HEK293 (cell line): ENCODE measurements at regions not wholly inside any gene's neighbourhood (a gene's known extent, or its start where the extent isn't known, plus 50 kb on each side); places are given as distances from the start of the nearest gene placed in this dataset.

Experiments
- CTCF ChIA-PET: fragments of 350-600 bp; formaldehyde crosslinking; extraction: SDS; loops from one replicate; lab custom pipeline; 2021; ENCODE audit warnings: antibody characterized with exemption; lab: Yijun Ruan, JAX
- POLR2A ChIA-PET: fragments of 300-600 bp; formaldehyde crosslinking; extraction: SDS; loops from one replicate; lab custom pipeline; 2020; ENCODE audit warnings: antibody characterized with exemption, inconsistent platforms; lab: Yijun Ruan, JAX
- H3K27ac ChIP-seq: fragments of 200-500 bp; sonication (Bioruptor generic); 2 replicates; pipeline ENCODE4 v1.5.1; 2014; ENCODE audit warnings: low read depth, low read length, control low read depth, inconsistent platforms; ENCODE audit errors: extremely low read depth
- H3K36me3 ChIP-seq, 2 experiments: fragments of 200-500 bp in 1 of 2; sonication (Bioruptor generic) in 1 of 2; 1 replicate in 1 of 2; 2 replicates in 1 of 2; pipeline ENCODE4 v1.5.1; 2014 to 2017; ENCODE audit warnings: inconsistent platforms in 2 of 2, low read length in 2 of 2; ENCODE audit not compliant: control insufficient read depth in 2 of 2, insufficient read depth in 1 of 2
- H3K4me1 ChIP-seq: fragments of 200-500 bp; sonication (Bioruptor generic); 2 replicates; pipeline ENCODE4 v1.5.1; 2014; ENCODE audit warnings: mild to moderate bottlenecking, low read length, inconsistent platforms; ENCODE audit not compliant: control insufficient read depth, insufficient read depth
- H3K4me3 ChIP-seq: 2 replicates; pipeline ENCODE4 v1.5.1; 2011; ENCODE audit warnings: low read depth, mild to moderate bottlenecking, control low read depth, low read length, moderate library complexity
- H3K9me3 ChIP-seq: fragments of 200-500 bp; sonication (Bioruptor generic); 2 replicates; pipeline ENCODE4 v1.5.1; 2014; ENCODE audit warnings: low read depth, low read length, inconsistent platforms; ENCODE audit not compliant: control insufficient read depth, insufficient read depth
- KLF1 ChIP-seq: fragments of 450-650 bp; formaldehyde crosslinking; IDR thresholded peaks from 2 replicates; pipeline ENCODE4 v1.5.1; 2016; ENCODE audit warnings: missing biosample characterization, missing genetic modification characterization
- KLF16 ChIP-seq: fragments of 450-650 bp; formaldehyde crosslinking; IDR thresholded peaks from 2 replicates; pipeline ENCODE4 v1.5.1; 2017; ENCODE audit warnings: missing biosample characterization, missing genetic modification characterization
- REPIN1 ChIP-seq: fragments of 450-650 bp; formaldehyde crosslinking; IDR thresholded peaks from 2 replicates; pipeline ENCODE4 v1.5.1; 2017; ENCODE audit warnings: missing biosample characterization, missing genetic modification characterization, low read depth
- ZFP3 ChIP-seq: fragments of 450-650 bp; formaldehyde crosslinking; IDR thresholded peaks from 2 replicates; pipeline ENCODE4 v1.5.1; 2016; ENCODE audit warnings: low read depth, missing biosample characterization, missing genetic modification characterization
- ZNF404 ChIP-seq: fragments of 450-650 bp; formaldehyde crosslinking; IDR thresholded peaks from 2 replicates; pipeline ENCODE4 v1.5.1; 2017; ENCODE audit warnings: missing biosample characterization, missing genetic modification characterization
- ZNF473 ChIP-seq: fragments of 450-650 bp; formaldehyde crosslinking; IDR thresholded peaks from 2 replicates; pipeline ENCODE4 v1.5.1; 2017; ENCODE audit warnings: missing biosample characterization, missing genetic modification characterization
- ZNF624 ChIP-seq: fragments of 450-650 bp; formaldehyde crosslinking; IDR thresholded peaks from 2 replicates; pipeline ENCODE4 v1.5.1; 2017; ENCODE audit warnings: missing biosample characterization, missing genetic modification characterization
- ZNF658 ChIP-seq: fragments of 450-650 bp; formaldehyde crosslinking; IDR thresholded peaks from 2 replicates; pipeline ENCODE4; 2016; ENCODE audit warnings: missing biosample characterization, missing genetic modification characterization
- ZNF785 ChIP-seq: fragments of 450-650 bp; formaldehyde crosslinking; IDR thresholded peaks from 2 replicates; pipeline ENCODE4 v1.5.1; 2016; ENCODE audit warnings: missing biosample characterization, missing genetic modification characterization
- ZNF837 ChIP-seq: fragments of 450-650 bp; formaldehyde crosslinking; IDR thresholded peaks from 2 replicates; pipeline ENCODE4 v1.5.1; 2016; ENCODE audit warnings: missing biosample characterization, missing genetic modification characterization
- ZSCAN23 ChIP-seq: fragments of 450-650 bp; formaldehyde crosslinking; IDR thresholded peaks from 2 replicates; pipeline ENCODE4 v1.5.1; 2016; ENCODE audit warnings: missing biosample characterization, missing genetic modification characterization
- TF ChIP-seq, protein P1 (sequence below): fragments of 450-650 bp; formaldehyde crosslinking; IDR thresholded peaks from 2 replicates; pipeline ENCODE4 v1.5.1; 2017; ENCODE audit warnings: missing biosample characterization, mild to moderate bottlenecking, missing genetic modification characterization, moderate library complexity
- TF ChIP-seq, protein P2 (sequence below): fragments of 450-650 bp; formaldehyde crosslinking; IDR thresholded peaks from 2 replicates; pipeline ENCODE4 v1.5.1; 2016; ENCODE audit warnings: missing biosample characterization, missing genetic modification characterization
- TF ChIP-seq, protein P3 (sequence below): fragments of 450-650 bp; formaldehyde crosslinking; IDR thresholded peaks from 2 replicates; pipeline ENCODE4 v1.5.1; 2016; ENCODE audit warnings: missing biosample characterization, missing genetic modification characterization
- TF ChIP-seq, protein P4 (sequence below): fragments of 450-650 bp; formaldehyde crosslinking; IDR thresholded peaks from 2 replicates; pipeline ENCODE4 v1.5.1; 2016; ENCODE audit warnings: missing biosample characterization, missing genetic modification characterization
- TF ChIP-seq, protein P5 (sequence below): fragments of 450-650 bp; formaldehyde crosslinking; IDR thresholded peaks from 2 replicates; pipeline ENCODE4 v1.5.1; 2016; ENCODE audit warnings: missing biosample characterization, missing genetic modification characterization
- TF ChIP-seq, protein P6 (sequence below): fragments of 450-650 bp; formaldehyde crosslinking; IDR thresholded peaks from 2 replicates; pipeline ENCODE4 v1.5.1; 2016; ENCODE audit warnings: missing biosample characterization, missing genetic modification characterization
- TF ChIP-seq, protein P7 (sequence below): fragments of 450-650 bp; formaldehyde crosslinking; IDR thresholded peaks from 2 replicates; pipeline ENCODE4 v1.5.1; 2016; ENCODE audit warnings: missing biosample characterization, missing genetic modification characterization
- TF ChIP-seq, protein P8 (sequence below): fragments of 450-650 bp; formaldehyde crosslinking; IDR thresholded peaks from 2 replicates; pipeline ENCODE4 v1.5.1; 2016; ENCODE audit warnings: missing biosample characterization, missing genetic modification characterization, low read depth

DNA sequence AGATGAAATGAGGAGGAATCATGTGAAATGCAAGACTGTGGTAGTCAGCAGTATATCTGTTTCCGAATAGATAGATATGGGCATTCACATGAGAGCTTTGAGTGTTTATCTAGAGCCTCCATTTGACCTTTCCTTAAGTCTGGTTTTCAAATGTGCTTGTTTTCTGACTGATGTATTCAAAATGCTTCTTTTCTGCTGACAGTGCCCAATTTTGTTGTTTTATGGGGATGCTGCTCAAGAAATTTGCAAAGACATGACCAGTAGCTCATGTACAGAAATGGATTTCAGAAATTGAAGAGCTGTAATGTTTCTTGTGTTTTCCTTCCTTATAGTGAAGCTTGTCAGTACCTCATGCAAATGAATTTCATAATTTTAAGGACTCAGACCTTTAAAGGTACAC is 903.4 kb upstream of the CDH8 start:
- no peak overlapping the region for H3K4me3 ChIP-seq
- TF ChIP-seq ZNF785 (no peak), KLF1 (no peak), ZSCAN23 (tag by site-specific recombination) (no peak), ZNF473 (tag by site-specific recombination) (no peak), ZNF658 (tag by site-specific recombination) (no peak), ZFP3 (no peak), ZNF837 (tag by site-specific recombination) (no peak), KLF16 (no peak), REPIN1 (tag by site-specific recombination) (no peak), ZNF624 (no peak), ZNF404 (tag by site-specific recombination) (no peak)
- TF ChIP-seq, protein P1, sequence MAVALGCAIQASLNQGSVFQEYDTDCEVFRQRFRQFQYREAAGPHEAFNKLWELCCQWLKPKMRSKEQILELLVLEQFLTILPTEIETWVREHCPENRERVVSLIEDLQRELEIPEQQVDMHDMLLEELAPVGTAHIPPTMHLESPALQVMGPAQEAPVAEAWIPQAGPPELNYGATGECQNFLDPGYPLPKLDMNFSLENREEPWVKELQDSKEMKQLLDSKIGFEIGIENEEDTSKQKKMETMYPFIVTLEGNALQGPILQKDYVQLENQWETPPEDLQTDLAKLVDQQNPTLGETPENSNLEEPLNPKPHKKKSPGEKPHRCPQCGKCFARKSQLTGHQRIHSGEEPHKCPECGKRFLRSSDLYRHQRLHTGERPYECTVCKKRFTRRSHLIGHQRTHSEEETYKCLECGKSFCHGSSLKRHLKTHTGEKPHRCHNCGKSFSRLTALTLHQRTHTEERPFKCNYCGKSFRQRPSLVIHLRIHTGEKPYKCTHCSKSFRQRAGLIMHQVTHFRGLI (tag by site-specific recombination), result no peak
- TF ChIP-seq, protein P2, sequence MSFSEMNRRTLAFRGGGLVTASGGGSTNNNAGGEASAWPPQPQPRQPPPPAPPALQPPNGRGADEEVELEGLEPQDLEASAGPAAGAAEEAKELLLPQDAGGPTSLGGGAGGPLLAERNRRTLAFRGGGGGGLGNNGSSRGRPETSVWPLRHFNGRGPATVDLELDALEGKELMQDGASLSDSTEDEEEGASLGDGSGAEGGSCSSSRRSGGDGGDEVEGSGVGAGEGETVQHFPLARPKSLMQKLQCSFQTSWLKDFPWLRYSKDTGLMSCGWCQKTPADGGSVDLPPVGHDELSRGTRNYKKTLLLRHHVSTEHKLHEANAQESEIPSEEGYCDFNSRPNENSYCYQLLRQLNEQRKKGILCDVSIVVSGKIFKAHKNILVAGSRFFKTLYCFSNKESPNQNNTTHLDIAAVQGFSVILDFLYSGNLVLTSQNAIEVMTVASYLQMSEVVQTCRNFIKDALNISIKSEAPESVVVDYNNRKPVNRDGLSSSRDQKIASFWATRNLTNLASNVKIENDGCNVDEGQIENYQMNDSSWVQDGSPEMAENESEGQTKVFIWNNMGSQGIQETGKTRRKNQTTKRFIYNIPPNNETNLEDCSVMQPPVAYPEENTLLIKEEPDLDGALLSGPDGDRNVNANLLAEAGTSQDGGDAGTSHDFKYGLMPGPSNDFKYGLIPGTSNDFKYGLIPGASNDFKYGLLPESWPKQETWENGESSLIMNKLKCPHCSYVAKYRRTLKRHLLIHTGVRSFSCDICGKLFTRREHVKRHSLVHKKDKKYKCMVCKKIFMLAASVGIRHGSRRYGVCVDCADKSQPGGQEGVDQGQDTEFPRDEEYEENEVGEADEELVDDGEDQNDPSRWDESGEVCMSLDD (tag by site-specific recombination), result no peak
- TF ChIP-seq, protein P3, sequence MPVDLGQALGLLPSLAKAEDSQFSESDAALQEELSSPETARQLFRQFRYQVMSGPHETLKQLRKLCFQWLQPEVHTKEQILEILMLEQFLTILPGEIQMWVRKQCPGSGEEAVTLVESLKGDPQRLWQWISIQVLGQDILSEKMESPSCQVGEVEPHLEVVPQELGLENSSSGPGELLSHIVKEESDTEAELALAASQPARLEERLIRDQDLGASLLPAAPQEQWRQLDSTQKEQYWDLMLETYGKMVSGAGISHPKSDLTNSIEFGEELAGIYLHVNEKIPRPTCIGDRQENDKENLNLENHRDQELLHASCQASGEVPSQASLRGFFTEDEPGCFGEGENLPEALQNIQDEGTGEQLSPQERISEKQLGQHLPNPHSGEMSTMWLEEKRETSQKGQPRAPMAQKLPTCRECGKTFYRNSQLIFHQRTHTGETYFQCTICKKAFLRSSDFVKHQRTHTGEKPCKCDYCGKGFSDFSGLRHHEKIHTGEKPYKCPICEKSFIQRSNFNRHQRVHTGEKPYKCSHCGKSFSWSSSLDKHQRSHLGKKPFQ (tag by site-specific recombination), result no peak
- TF ChIP-seq, protein P4, sequence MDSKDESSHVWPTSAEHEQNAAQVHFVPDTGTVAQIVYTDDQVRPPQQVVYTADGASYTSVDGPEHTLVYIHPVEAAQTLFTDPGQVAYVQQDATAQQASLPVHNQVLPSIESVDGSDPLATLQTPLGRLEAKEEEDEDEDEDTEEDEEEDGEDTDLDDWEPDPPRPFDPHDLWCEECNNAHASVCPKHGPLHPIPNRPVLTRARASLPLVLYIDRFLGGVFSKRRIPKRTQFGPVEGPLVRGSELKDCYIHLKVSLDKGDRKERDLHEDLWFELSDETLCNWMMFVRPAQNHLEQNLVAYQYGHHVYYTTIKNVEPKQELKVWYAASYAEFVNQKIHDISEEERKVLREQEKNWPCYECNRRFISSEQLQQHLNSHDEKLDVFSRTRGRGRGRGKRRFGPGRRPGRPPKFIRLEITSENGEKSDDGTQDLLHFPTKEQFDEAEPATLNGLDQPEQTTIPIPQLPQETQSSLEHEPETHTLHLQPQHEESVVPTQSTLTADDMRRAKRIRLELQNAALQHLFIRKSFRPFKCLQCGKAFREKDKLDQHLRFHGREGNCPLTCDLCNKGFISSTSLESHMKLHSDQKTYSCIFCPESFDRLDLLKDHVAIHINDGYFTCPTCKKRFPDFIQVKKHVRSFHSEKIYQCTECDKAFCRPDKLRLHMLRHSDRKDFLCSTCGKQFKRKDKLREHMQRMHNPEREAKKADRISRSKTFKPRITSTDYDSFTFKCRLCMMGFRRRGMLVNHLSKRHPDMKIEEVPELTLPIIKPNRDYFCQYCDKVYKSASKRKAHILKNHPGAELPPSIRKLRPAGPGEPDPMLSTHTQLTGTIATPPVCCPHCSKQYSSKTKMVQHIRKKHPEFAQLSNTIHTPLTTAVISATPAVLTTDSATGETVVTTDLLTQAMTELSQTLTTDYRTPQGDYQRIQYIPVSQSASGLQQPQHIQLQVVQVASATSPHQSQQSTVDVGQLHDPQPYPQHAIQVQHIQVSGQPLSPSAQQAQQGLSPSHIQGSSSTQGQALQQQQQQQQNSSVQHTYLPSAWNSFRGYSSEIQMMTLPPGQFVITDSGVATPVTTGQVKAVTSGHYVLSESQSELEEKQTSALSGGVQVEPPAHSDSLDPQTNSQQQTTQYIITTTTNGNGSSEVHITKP, result no peak
- TF ChIP-seq, protein P5, sequence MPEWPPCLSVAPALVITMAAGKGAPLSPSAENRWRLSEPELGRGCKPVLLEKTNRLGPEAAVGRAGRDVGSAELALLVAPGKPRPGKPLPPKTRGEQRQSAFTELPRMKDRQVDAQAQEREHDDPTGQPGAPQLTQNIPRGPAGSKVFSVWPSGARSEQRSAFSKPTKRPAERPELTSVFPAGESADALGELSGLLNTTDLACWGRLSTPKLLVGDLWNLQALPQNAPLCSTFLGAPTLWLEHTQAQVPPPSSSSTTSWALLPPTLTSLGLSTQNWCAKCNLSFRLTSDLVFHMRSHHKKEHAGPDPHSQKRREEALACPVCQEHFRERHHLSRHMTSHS (tag by site-specific recombination), result no peak
- TF ChIP-seq, protein P6, sequence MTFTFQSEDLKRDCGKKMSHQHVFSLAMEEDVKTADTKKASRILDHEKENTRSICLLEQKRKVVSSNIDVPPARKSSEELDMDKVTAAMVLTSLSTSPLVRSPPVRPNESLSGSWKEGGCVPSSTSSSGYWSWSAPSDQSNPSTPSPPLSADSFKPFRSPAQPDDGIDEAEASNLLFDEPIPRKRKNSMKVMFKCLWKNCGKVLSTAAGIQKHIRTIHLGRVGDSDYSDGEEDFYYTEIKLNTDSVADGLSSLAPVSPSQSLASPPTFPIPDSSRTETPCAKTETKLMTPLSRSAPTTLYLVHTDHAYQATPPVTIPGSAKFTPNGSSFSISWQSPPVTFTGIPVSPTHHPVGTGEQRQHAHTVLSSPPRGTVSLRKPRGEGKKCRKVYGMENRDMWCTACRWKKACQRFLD (tag by site-specific recombination), result no peak
- TF ChIP-seq, protein P7, sequence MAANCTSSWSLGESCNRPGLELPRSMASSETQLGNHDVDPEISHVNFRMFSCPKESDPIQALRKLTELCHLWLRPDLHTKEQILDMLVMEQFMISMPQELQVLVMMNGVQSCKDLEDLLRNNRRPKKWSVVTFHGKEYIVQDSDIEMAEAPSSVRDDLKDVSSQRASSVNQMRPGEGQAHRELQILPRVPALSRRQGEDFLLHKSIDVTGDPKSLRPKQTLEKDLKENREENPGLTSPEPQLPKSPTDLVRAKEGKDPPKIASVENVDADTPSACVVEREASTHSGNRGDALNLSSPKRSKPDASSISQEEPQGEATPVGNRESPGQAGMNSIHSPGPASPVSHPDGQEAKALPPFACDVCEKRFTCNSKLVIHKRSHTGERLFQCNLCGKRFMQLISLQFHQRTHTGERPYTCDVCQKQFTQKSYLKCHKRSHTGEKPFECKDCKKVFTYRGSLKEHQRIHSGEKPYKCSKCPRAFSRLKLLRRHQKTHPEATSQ, result no peak
- TF ChIP-seq, protein P8, sequence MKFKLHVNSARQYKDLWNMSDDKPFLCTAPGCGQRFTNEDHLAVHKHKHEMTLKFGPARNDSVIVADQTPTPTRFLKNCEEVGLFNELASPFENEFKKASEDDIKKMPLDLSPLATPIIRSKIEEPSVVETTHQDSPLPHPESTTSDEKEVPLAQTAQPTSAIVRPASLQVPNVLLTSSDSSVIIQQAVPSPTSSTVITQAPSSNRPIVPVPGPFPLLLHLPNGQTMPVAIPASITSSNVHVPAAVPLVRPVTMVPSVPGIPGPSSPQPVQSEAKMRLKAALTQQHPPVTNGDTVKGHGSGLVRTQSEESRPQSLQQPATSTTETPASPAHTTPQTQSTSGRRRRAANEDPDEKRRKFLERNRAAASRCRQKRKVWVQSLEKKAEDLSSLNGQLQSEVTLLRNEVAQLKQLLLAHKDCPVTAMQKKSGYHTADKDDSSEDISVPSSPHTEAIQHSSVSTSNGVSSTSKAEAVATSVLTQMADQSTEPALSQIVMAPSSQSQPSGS, result no peak
- TF ChIP-seq, all 188 proteins: peak for 0
- POLR2A ChIA-PET, result no interaction called here
- H3K4me1 ChIP-seq, result no peaks in the 10 kb centered on the region
- CTCF ChIA-PET, result no interaction called here
- H3K27ac ChIP-seq, result no peak overlapping the region
- no peaks in the 10 kb centered on the region for H3K36me3 ChIP-seq
- H3K9me3 ChIP-seq, result no peaks in the 10 kb centered on the region
